CD14-positive monocyte (primary cell): ENCODE measurements at regions not wholly inside any gene's neighbourhood (a gene's known extent, or its start where the extent isn't known, plus 50 kb on each side); places are given as distances from the start of the nearest gene placed in this dataset.

Source experiments
- DNase-seq, 3 donors: peaks; one replicate each; pipeline ENCODE4 v3.0.0-alpha.2; 2011 to 2022
- H2AFZ ChIP-seq: 2 replicates; pipeline ENCODE4 v1.6.0; 2012; ENCODE audit warnings: mild to moderate bottlenecking, low read depth, low read length, inconsistent platforms; ENCODE audit not compliant: insufficient read depth, poor library complexity, severe bottlenecking
- H3K27ac ChIP-seq, 2 donors: 1 replicate in 1 of 2; 2 replicates in 1 of 2; pipeline ENCODE4 v1.5.1; 2012 to 2013; ENCODE audit warnings: low read length in 2 of 2, control low read depth in 1 of 2, inconsistent platforms in 1 of 2, low read depth in 1 of 2, mild to moderate bottlenecking in 1 of 2
- H3K27me3 ChIP-seq, 2 donors: one replicate each; pipeline versions ENCODE4 v1.6.0 to v1.6.1; 2011 to 2013; ENCODE audit warnings: low read length in 2 of 2; ENCODE audit not compliant: control insufficient read depth in 2 of 2, insufficient read depth in 2 of 2
- H3K36me3 ChIP-seq, 2 donors: replicated peaks in 1 of 2; 1 replicate in 1 of 2; 2 replicates in 1 of 2; pipeline versions ENCODE4 v1.5.1 to v1.6.1; 2012 to 2013; ENCODE audit warnings: low read length in 2 of 2, control low read depth in 1 of 2, inconsistent platforms in 1 of 2, mild to moderate bottlenecking in 1 of 2; ENCODE audit not compliant: insufficient read depth in 2 of 2, control insufficient read depth in 1 of 2
- H3K4me1 ChIP-seq, 2 donors: 1 replicate in 1 of 2; 2 replicates in 1 of 2; pipeline versions ENCODE4 v1.5.1 to v1.6.1; 2012 to 2013; ENCODE audit warnings: low read length in 2 of 2, control low read depth in 1 of 2, inconsistent platforms in 1 of 2, mild to moderate bottlenecking in 1 of 2, moderate library complexity in 1 of 2; ENCODE audit not compliant: insufficient read depth in 2 of 2, control insufficient read depth in 1 of 2
- H3K4me2 ChIP-seq: replicated peaks from 2 replicates; pipeline ENCODE3; 2012; ENCODE audit warnings: low read length, moderate library complexity, mild to moderate bottlenecking; ENCODE audit not compliant: poor library complexity, severe bottlenecking; ENCODE audit errors: extremely low read depth
- H3K4me3 ChIP-seq, 3 experiments: fragments of 200-600 bp in 1 of 3; sonication (generic) in 1 of 3; replicated peaks in 1 of 3; 1 replicate in 2 of 3; 2 replicates in 1 of 3; pipeline ENCODE4 v1.5.1; 2011 to 2013; ENCODE audit warnings: low read length in 3 of 3, mild to moderate bottlenecking in 3 of 3, control low read depth in 2 of 3, low read depth in 2 of 3, inconsistent platforms in 1 of 3, moderate library complexity in 1 of 3
- H3K79me2 ChIP-seq: 2 replicates; pipeline ENCODE4 v1.6.0; 2012; ENCODE audit warnings: mild to moderate bottlenecking, control low read depth, inconsistent platforms, low read length, moderate library complexity; ENCODE audit not compliant: insufficient read depth
- H3K9ac ChIP-seq: 2 replicates; pipeline ENCODE4 v1.6.0; 2017; ENCODE audit warnings: low read length, mild to moderate bottlenecking; ENCODE audit not compliant: insufficient read depth, poor library complexity, severe bottlenecking
- H3K9me3 ChIP-seq, 2 donors: replicated peaks in 1 of 2; 1 replicate in 1 of 2; 2 replicates in 1 of 2; pipeline versions ENCODE4 v1.5.1 to v1.6.1; 2012 to 2013; ENCODE audit warnings: low read length in 2 of 2, control low read depth in 1 of 2; ENCODE audit not compliant: control insufficient read depth in 1 of 2, insufficient read depth in 1 of 2
- H4K20me1 ChIP-seq: 2 replicates; pipeline ENCODE4 v1.6.0; 2012; ENCODE audit warnings: mild to moderate bottlenecking, low read length, control low read depth, moderate library complexity; ENCODE audit not compliant: insufficient read depth
- H3K27ac Mint-ChIP-seq, 7 donors: one replicate each; pipeline ENCODE4 v1.8.0; 2020; ENCODE audit warnings: mild to moderate bottlenecking in 7 of 7, mixed read lengths in 7 of 7, moderate library complexity in 6 of 7, inconsistent platforms in 2 of 7
- H3K27me3 Mint-ChIP-seq, 3 donors: one replicate each; pipeline ENCODE4 v1.8.0; 2021 to 2022; ENCODE audit warnings: low read depth in 3 of 3, mild to moderate bottlenecking in 3 of 3, mixed read lengths in 3 of 3, moderate library complexity in 3 of 3, inconsistent platforms in 1 of 3
- H3K36me3 Mint-ChIP-seq, 2 donors: one replicate each; pipeline ENCODE4 v1.8.0; 2020; ENCODE audit warnings: mixed read lengths in 2 of 2, inconsistent platforms in 1 of 2, mild to moderate bottlenecking in 1 of 2
- H3K4me1 Mint-ChIP-seq: one replicate; pipeline ENCODE4 v1.8.0; 2020; ENCODE audit warnings: mild to moderate bottlenecking, mixed read lengths
- H3K4me3 Mint-ChIP-seq, 2 donors: one replicate each; pipeline ENCODE4 v1.8.0; 2020; ENCODE audit warnings: mild to moderate bottlenecking in 2 of 2, mixed read lengths in 2 of 2, moderate library complexity in 1 of 2
- H3K9me3 Mint-ChIP-seq, 7 donors: one replicate each; pipeline ENCODE4 v1.8.0; 2020 to 2022; ENCODE audit warnings: mixed read lengths in 7 of 7, mild to moderate bottlenecking in 6 of 7, moderate library complexity in 6 of 7, inconsistent platforms in 2 of 7
- WGBS: methylation state at CpG from one replicate; pipeline ENCODE4 v1.1.5; 2013; ENCODE audit warnings: missing lambda C conversion rate; ENCODE audit not compliant: insufficient coverage; 5-methylcytosine and 5-hydroxymethylcytosine counted together
- intact Hi-C, 2 donors: fragments of 100-400 bp; cut with micrococcal nuclease; formaldehyde crosslinking; loops; one replicate each; pipeline versions ENCODE4 v1.15.0 to v1.15.1; 2023
- TF ChIP-seq, protein P1 (sequence below): fragments of 200-600 bp; IDR thresholded peaks from one replicate; pipeline ENCODE4 v1.8.0; 2022; ENCODE audit warnings: antibody characterized with exemption, mild to moderate bottlenecking

DNA sequence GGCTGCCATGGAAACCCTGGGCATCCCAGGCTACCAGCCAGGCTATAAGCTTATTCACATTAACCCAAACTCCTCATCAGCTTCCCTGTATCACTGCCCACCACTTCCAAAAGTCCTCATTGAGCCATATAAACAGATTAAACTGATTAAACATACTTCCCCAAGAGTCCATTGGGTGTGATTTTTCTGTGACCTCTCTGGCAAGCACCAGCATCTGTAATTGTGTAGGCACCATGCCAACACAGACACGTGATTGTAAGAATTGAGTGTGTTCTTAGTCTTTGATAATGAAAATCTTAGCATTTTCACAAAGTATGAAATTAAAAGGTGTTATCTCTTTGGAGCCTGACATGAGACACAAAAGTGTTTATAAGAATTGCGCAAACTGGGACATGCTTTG, 679.3 kb downstream of the TYW1 start:
- Histone ChIP-seq H3K9me3 (peaks cover 47 to 49% of the 10 kb centered on the region in 2 donors), H4K20me1 (no peaks in the 10 kb centered on the region), H3K27ac (no peak overlapping the region), H3K4me2 (no peak overlapping the region), H3K36me3 (no peaks in the 10 kb centered on the region), H3K79me2 (no peaks in the 10 kb centered on the region), H3K4me1 (no peaks in the 10 kb centered on the region), H3K27me3 (no peaks in the 10 kb centered on the region), H2AFZ (no peak overlapping the region), H3K4me3 (no peak overlapping the region), H3K9ac (no peak overlapping the region)
- Mint-ChIP-seq H3K9me3 (peaks cover 17 to 69% (median 36%) of the 10 kb centered on the region in 7 donors), H3K27me3 (peaks cover 0 to 2% (median 0%) of the 10 kb centered on the region in 3 donors), H3K4me1 (no peaks in the 10 kb centered on the region), H3K36me3 (no peaks in the 10 kb centered on the region), H3K4me3 (no peak overlapping the region), H3K27ac (no peak overlapping the region)
- DNase-seq = no peak
- 83% methylated on average over 1 of the region's 2 CpGs for WGBS
- intact Hi-C loops = no loop called here
- TF ChIP-seq, protein P1, sequence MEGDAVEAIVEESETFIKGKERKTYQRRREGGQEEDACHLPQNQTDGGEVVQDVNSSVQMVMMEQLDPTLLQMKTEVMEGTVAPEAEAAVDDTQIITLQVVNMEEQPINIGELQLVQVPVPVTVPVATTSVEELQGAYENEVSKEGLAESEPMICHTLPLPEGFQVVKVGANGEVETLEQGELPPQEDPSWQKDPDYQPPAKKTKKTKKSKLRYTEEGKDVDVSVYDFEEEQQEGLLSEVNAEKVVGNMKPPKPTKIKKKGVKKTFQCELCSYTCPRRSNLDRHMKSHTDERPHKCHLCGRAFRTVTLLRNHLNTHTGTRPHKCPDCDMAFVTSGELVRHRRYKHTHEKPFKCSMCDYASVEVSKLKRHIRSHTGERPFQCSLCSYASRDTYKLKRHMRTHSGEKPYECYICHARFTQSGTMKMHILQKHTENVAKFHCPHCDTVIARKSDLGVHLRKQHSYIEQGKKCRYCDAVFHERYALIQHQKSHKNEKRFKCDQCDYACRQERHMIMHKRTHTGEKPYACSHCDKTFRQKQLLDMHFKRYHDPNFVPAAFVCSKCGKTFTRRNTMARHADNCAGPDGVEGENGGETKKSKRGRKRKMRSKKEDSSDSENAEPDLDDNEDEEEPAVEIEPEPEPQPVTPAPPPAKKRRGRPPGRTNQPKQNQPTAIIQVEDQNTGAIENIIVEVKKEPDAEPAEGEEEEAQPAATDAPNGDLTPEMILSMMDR = no peak

DNA sequence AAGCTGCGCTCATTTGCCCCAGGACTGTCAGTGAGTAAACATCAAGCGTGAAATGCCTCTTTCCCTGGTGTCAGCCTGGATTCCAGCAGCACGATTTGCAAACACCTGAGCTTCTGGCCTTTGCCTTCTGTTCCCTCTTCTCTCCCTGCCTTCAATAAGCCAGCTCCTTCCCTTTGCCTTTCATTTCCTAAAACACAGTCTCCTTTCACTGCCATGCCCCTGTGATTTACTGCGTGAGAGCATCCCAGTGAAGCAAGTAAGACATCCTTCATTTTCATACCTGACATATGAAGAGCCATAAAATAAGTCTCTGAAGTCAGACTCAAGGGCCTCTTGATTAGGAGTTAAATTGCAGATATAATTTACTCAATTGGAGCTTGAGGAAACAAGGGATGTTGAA, 681.8 kb downstream of the TYW1 start:
- H3K36me3 ChIP-seq = no peaks in the 10 kb centered on the region
- peaks cover 34 to 37% of the 10 kb centered on the region in 2 donors for H3K9me3 ChIP-seq
- H3K79me2 ChIP-seq = no peaks in the 10 kb centered on the region
- 65% methylated on average over 3 of the region's 4 CpGs for WGBS
- H3K27ac ChIP-seq = no peak overlapping the region
- Mint-ChIP-seq H3K9me3 (peaks cover 14 to 65% (median 32%) of the 10 kb centered on the region in 7 donors), H3K27ac (no peak overlapping the region), H3K27me3 (peaks cover 0 to 2% (median 0%) of the 10 kb centered on the region in 3 donors), H3K4me1 (no peaks in the 10 kb centered on the region), H3K36me3 (no peaks in the 10 kb centered on the region), H3K4me3 (no peak overlapping the region)
- no peak overlapping the region for H3K9ac ChIP-seq
- intact Hi-C loops = no loop called here
- H3K4me1 ChIP-seq = no peaks in the 10 kb centered on the region
- no peak overlapping the region for H3K4me3 ChIP-seq
- TF ChIP-seq, protein P1 = no peak
- DNase-seq = no peak
- no peak overlapping the region for H2AFZ ChIP-seq
- H3K27me3 ChIP-seq = no peaks in the 10 kb centered on the region
- no peak overlapping the region for H3K4me2 ChIP-seq
- no peaks in the 10 kb centered on the region for H4K20me1 ChIP-seq
